Dedifferentiated amniotic fluid mesenchymal stem cell (primary cell): ENCODE measurements at regions not wholly inside any gene's neighbourhood (a gene's known extent, or its start where the extent isn't known, plus 50 kb on each side); places are given as distances from the start of the nearest gene placed in this dataset.
"Not testable (repeated sequence)": the region's sequence is repeated elsewhere in the genome, so short reads cannot be mapped to it uniquely, and the experiment has no call there.

Experiments used
- DNase-seq: peaks from one replicate; pipeline ENCODE4 v3.0.0-alpha.2; 2016; ENCODE audit errors: extremely low spot score

DNA sequence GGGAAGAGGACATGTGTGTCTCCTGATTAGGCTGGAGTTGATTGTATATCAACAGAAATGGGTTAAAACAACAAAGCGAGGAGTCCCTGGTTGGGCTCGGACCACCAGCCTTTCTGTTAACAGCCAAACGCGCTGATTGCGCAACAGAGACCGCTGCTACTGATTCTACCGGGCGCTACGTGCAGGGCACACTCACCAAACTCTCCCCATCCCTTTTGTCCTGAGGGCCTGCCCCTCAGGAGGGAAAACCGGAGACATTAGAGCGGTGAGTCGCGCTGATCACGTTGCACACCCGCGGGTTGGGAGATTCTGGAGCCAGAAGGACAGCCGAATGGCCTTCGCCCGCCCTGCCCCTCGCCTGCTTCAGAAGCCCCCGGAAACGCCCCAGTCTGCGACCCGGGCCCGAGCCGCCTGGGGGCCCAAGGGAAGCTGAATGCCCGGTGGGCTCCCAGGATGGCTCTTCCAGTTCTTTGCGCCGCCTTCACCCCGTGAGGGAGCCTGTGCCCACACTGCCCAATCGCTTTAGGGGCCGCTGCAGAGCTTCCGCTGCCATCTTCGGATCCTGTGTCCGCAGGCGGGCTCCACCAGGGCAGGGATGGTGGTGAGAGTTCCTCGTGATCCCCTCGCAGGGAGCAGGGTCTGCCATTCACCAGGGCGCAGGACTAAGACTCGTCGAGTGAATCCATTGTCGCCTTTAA, 165.4 kb upstream of the NBPF11 start:
- no peak for DNase-seq

DNA sequence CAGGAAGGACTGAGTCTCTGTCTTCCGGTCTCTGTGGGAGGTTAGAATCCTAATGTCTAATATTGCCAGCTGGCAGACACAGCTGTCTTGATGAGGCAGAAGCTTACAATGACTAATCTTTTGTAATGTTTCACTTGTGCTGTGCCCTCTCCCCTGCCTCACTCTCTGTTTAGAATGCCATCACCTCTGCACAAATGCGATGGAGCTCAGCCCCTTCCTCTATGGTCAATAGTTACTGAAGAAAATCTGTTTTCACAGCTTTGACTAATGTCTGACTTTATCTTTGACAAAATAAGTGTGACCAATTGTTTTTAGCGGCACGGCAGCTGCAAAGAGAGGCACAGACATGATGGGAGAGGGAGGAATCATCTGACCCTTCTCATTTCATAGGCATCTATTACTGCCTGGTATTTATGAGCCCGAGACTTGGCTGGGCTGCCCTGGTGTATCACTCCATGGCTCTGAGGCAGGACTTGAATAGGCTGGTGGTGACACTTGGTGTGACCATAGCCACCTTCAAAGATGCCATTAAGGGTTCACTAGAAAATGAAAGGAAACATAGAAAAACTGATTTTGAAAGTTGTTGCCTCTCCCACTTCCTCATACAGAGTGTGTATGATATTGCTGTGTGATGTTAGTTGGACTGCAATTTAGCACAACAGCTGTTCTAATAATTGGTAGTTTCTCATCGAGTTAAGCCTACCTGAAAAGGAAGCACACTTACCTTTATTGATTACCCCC, 163.2 kb upstream of the NBPF11 start:
- no peak for DNase-seq

DNA sequence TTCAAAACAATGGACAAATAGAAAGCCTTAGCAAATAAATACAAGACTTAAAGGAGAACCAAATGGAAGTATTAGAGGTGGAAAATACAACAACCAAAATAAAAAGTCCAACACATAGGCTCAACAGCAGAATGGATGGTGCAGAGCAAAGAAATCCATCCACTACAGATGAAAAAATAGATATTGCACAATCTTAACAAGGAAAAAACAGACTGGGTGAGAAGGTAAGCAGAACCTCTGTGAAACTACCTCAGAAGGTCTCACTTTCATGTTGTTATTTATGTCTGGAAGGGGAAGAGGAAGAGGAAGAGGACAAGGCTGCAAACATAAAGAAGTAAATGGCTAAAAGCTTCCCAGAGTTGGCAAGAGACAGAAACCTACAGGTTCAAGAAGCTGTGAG, 158.7 kb upstream of the NBPF11 start:
- DNase-seq, result no peak

DNA sequence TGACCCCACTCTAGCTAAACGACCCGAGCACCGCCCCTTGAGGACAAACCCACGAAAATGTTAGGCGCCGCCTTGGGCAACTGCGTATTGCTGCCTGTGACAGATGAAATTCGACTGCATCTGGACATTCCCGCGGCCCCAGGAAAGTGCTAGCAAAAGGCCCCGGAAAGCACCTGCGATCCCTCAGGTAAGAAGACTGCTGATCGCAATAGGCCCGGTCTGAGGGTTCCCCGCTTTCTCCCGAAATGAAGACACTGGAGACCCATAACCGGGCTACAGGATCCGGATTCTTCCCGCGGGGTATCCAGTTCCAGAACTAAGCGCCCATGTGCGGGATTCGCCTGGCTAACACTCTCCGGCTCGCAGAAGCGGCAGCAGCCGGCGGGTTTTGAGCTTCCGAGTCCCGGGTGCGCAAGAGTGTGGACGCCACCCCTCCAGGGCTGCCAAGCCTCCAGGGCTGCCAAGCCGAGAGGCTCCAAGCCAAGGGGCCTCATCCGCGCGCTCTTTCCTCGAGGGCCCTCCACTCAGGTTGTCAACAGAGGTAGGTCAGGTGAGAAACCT, 157.9 kb upstream of the NBPF11 start:
- DNase-seq, result no peak

DNA sequence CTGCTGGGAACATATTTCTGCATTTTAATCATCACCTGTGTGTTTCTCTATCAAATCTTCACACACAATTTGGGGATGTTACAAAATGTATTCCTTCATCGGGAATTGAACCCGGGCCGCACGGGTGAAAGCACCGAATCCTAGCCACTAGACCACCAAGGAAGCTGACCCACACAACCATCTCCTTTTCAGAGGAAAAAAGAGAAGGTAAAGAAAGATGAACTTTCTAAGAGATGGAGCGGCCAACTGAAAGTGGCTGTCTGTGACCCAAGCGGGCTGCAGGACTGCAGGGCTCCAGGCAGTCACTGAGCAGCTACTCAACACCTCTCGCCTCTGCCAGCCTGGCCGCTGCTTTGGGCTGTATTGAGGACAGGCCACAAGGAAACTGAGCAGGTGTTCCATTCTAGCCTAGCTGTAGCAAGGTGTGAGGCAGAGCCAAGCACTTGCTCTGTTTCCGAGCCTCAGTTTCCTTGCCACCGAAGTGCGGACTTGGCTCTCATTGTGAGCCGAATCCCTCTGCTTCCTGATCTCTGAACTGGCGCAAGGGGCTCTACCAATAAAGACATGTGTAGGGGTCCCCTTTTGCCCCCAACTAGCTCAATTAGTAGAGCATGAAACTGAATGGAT, 156.9 kb upstream of the NBPF11 start:
- DNase-seq, result no peak

DNA sequence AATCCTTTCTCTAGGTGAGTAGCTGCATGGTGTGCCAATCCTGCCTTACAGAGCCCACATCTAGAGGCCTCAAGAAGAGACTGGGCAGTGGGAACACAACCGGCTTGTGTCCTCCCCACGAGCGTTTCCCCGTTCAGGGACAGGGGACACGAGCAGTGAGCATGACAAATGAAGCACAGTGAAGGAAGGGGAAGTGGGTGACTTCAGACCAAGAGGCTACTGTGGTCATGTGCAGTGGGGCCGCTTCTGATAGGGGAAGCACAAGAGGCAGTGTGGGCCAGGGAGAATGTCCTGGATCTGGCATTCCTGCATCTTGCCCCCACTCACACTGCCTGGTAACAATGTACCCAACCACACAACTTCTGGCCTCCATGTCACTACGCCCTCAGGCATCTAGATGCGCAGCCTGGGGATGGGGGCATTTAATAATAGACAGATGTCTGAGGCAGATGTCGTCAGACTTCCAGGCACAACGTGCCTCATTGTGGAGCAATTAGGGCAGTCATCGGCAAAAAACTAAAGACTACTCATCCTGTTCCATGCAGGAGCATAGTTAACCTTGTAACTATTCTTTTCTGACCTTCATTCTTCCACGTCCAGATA, 155.6 kb upstream of the NBPF11 start:
- DNase-seq, result no peak

DNA sequence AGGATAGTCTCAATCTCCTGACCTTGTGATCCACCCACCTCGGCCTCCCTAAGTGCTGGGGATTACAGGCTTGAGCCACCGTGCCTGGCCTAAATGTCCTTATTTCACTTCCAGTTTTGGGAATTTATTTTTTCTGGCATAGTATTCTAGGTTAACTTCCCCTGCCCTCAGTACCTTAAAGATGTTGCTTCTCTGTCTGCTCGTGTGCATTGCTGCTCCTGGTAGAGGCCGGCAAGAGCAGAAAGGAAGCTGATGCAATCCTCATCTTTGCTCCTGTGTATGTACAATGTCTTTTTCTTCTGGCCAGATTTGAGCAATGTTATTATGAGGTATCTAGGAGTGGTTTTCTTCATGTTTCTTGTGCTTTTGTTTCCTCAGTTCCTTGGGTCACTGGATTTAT, 152.9 kb upstream of the NBPF11 start:
- not testable (repeated sequence) for DNase-seq

DNA sequence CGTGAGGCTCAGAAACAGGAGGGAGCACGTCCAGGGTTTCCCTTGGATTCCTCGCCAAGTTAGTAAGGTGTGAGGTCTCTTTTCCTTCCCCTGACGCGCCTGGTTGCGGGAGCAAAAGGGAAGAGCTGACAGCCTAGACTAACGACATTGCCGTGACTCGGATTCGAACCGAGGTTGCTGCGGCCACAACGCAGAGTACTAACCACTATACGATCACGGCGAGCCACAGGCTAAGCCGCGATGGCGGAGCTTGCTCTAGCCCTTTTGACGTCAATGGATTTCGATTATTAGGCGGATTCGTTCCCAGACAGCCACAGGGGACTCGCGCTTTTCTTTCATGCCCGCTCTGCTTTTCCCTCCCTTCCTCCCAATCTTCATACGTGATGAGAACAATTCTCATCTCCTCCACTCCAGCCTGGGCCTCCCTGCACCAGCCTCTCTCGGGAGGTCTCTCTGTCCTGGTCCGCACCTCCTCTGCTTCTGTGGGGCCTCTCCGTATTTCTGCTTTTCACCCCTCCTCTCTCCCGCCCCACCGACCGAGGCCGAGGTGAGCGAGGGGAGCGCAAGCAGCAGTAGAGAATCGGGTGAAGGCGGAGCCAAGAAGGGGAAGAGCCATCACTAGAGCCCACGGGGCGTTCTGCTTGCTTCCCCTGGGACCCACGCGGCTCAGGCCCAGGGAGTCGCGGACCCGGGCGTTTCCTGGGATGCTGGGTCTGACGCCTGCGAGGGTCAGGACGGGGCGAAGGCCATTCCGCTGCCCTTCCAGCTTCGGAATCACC, 150.7 kb upstream of the NBPF11 start:
- DNase-seq, result not testable (repeated sequence)

DNA sequence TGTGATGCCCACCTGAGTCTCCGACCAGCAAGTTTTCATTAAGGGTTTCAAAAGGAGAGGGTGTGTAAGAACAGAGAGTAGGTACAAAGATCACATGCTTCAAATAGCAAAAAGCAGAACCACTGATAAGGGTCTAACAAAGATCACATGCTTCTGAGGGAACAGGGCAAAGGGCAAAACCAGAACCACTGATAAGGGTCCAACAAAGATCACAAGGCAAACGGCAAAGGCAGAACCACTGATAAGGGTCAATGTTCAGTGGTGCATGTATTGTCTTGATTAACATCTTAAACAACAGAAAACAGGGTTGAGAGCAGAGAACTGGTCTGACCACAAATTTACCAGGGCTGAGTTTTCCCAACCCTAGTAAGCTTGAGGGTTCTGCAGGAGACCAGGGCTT, 145.8 kb upstream of the NBPF11 start:
- not testable (repeated sequence) for DNase-seq

DNA sequence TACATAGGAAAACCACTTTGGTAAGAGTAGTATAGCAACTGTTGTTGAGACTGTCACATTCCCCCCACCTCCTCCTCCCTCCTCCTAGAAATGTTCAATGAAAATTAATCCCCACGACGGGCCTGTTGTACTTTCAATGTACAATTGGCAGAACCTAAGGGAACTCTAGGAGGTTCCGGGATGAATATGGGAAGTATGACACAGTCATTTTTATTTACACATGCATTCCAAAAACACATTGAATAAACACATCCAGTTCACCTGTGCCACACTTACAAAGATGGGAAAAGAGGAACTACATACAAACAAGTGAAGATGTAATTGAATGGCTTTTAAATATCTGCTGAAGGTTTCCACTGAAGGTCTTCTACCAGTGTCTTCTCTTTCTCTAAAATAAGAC, 144.4 kb upstream of the NBPF11 start:
- no peak for DNase-seq

DNA sequence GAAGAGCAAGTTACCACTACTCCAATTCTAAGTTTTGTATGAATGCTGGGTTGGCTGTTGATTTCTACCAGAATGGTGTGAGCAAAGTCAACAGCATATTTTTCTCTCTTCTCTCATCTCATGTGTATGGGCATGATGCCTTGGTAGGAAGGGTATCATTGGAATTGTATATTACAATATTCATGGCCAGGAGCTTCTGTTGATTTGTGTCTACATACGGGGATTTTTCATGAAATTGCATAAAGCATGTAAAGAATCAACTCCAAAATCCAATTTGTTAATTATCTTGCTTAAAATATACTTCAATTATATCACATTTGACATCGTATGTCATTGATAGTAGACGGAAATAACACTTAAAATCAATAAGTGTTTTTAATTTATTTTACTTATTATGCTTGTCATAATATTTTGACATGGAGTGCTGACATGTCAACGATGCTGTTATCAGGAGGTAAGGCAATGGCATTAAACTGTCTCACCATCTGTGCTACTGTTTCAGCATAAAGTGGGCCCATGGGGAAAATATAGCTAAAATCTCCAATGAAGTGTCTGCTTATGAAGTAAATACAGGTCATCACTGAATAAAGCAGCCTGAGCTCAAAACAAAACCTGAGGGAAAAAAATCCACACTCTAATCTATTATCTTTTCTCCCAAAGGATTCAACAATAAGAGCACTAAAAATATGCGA, 142.2 kb upstream of the NBPF11 start:
- DNase-seq, result no peak

DNA sequence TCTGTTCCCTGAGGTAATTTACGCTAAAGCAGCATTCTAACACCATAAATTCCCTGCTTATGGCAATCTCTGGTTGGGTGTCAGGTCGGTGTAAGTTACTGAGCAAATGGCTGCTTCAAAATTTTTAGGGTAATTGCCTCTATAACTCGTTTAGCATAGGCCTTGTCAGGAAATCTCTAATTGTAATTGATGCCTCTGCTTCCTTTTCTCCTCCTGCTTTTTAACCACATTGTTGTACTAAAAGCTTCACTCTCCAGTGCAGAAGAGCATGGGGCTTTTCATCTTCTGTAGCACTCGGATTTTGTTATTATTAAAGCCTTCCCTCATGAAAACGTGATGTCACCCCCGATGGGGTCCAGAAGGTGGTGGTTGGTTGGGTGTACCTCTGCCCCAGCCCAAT, 141.6 kb upstream of the NBPF11 start:
- DNase-seq, result no peak

DNA sequence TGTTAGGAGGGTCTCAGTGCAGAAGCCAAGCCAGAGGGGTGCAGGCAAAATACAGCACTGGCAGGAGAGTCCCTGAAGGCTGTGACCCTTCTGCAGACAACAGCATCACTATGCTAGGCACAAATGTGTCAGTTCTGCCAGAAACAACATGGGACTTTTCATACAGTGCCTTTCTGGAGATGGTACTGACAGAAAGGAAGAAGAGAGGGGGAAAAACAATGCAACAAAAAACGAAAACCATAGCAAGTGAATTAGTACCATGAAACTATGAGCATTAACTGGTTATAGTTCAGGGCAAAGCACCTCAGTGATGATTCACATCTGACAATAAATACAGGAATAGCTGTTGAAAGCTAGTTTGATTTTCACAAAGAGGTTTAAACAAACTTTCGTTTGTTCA, 140.8 kb upstream of the NBPF11 start:
- no peak for DNase-seq

DNA sequence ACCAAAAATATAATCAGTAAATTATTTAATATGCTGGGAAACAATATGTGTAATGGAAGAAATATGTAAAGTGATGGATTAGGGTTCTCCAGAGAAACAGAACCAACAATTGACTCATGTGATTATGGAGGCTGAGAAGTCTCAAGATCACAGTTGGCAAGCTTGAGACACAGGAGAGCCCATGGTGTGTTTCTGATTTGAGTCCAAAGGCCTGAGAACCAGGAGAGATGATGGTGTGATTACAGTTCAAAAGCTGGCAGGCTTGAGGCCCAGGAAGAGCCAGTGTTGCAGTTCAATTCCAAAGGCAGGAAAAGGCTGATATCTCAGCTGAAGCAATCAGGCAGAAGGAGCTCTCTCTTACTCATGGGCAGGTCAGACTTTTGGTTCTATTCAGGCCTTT, 138.8 kb upstream of the NBPF11 start:
- DNase-seq, result no peak

DNA sequence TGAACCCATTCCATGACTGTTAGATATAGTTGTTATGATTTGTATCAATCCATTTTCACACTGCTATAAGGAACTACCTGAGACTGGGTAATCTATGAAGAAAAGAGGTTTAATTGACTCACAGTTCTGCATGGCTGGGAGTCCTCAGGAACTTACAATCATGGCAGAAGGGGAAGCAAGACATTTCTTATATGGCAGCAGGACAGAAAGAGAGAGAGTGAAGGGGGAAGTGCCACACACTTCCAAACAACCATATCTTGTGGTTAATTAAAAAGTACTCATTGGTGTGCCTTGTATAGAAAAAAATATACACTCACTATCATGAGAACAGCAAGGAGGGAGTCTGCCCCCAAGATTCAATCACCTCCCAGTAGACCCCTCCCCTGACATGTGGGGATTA, 137.6 kb upstream of the NBPF11 start:
- DNase-seq, result no peak

DNA sequence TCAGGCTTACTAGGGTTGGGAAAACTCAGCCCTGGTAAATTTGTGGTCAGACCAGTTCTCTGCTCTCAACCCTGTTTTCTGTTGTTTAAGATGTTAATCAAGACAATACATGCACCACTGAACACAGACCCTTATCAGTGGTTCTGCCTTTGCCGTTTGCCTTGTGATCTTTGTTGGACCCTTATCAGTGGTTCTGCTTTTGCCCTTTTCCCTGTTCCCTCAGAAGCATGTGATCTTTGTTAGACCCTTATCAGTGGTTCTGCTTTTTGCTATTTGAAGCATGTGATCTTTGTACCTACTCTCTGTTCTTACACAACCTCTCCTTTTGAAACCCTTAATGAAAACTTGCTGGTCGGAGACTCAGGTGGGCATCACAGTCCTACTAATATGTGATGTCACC, 133.9 kb upstream of the NBPF11 start:
- DNase-seq, result not testable (repeated sequence)

DNA sequence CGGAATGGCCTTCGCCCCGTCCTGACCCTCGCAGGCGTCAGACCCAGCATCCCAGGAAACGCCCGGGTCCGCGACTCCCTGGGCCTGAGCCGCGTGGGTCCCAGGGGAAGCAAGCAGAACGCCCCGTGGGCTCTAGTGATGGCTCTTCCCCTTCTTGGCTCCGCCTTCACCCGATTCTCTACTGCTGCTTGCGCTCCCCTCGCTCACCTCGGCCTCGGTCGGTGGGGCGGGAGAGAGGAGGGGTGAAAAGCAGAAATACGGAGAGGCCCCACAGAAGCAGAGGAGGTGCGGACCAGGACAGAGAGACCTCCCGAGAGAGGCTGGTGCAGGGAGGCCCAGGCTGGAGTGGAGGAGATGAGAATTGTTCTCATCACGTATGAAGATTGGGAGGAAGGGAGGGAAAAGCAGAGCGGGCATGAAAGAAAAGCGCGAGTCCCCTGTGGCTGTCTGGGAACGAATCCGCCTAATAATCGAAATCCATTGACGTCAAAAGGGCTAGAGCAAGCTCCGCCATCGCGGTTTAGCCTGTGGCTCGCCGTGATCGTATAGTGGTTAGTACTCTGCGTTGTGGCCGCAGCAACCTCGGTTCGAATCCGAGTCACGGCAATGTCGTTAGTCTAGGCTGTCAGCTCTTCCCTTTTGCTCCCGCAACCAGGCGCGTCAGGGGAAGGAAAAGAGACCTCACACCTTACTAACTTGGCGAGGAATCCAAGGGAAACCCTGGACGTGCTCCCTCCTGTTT, 128.9 kb upstream of the NBPF11 start:
- not testable (repeated sequence) for DNase-seq

DNA sequence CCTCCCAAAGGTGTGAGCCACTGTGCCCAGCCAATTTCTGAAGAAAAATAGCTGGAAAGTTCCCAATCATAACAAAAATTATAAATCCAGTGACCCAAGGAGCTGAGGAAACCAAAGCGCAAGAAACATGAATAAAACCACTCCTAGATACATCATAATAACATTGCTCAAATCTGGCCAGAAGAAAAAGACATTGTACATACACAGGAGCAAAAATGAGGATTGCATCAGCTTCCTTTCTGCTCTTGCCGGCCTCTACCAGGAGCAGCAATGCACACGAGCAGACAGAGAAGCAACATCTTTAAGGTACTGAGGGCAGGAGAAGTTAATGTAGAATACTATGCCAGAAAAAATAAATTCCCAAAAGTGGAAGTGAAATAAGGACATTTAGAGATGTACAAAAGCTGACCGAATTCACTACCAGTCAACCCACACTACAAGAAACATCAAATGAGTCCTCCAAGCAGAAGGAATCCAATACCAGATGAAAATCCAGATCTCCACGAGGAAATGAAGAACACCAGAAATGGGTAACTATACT, 127.0 kb upstream of the NBPF11 start:
- not testable (repeated sequence) for DNase-seq

DNA sequence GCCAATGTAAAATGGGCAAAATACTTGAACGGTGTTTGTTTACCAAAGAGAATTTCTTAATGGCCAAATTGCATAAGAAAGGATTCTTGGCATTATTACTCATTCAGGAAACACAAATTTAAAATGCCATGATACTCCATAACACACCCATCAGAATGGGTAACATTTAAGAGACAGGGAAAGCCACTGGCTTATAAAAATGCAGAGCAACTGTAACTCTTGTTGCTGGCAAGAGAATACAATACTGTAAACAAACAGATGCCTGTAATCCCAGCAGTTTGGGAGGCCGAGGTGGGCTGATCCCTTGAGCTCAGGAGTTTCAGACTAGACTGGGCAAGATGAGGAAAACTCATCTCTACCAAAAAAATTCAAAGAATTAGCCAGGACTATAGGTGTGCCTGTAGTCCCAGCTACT, 125.8 kb upstream of the NBPF11 start:
- not testable (repeated sequence) for DNase-seq

DNA sequence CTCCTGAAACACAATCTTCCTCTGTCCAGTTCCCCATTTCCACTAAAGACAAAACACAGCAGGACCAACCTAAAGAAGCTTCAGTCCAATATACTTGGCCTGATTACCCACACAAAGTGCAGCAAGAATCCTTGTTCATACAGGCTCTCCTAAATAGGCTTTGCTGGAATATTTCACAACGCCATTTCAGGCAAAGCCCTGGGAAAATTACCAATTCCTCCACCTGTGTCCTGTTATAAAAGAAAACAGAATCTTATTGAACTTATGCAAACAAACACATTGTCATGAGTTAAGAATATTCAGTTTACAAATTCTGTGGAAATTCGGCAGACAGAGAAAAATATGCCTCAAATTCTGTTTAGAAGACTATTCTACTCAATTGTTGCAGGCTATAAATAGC, 115.0 kb upstream of the NBPF11 start:
- DNase-seq, result not testable (repeated sequence)
